Esophagus squamous epithelium (tissue), 4 donors: ENCODE measurements at regions not wholly inside any gene's neighbourhood (a gene's known extent, or its start where the extent isn't known, plus 50 kb on each side); places are given as distances from the start of the nearest gene placed in this dataset.

Experiments
- POLR2A ChIP-seq, 4 donors: fragments of 450-650 bp; IDR thresholded peaks; one replicate each; pipeline ENCODE4 v1.6.1; 2017; ENCODE audit warnings: antibody characterized with exemption in 4 of 4, mild to moderate bottlenecking in 4 of 4, moderate library complexity in 3 of 4
- TF ChIP-seq, protein P1 (sequence below), 6 experiments: fragments of 450-650 bp in 4 of 6; fragments of 200-600 bp in 2 of 6; sonication (generic) in 2 of 6; IDR thresholded peaks; one replicate each; pipeline ENCODE4 v1.5.1; 2016 to 2019; ENCODE audit warnings: antibody characterized with exemption in 6 of 6, mild to moderate bottlenecking in 4 of 6, moderate library complexity in 4 of 6

DNA sequence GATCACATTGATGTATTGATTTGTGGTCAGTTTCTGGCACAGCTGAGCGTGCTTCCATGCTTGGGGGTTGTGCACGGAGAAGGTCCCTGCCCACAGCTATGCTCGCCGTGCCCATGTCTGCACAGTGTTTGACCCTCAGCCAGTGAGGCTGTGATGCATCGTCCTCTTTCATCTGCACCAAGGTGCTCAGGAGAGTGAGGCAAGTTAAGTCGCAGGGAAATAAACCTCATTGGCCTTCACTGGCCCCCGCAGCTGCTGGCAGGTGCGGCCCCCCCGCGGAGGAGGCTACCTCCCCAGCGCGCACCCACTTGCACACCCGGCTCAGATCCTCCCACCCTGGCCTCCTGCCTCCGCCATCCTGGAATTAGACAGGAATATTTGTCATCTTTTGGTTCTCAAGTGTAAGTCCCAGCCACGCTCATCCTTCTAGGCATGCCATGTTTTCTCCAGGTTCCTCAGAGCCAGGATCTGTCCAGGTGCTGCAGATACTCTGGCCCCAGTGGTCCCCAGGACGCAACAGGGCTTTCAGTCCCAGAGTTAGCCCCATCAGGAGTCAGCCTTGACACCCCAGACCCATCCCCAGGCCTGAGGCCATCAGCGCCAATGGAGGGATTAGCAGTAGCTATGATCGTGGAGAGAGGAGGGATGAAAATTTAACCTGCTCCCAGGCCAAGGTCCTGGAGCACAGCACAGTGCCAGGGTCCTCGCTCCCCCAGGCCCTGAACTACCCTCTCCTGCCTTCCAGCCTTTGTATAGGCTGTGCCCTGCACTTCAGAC, 93.7 kb downstream of the OAT start:
- TF ChIP-seq, protein P1, sequence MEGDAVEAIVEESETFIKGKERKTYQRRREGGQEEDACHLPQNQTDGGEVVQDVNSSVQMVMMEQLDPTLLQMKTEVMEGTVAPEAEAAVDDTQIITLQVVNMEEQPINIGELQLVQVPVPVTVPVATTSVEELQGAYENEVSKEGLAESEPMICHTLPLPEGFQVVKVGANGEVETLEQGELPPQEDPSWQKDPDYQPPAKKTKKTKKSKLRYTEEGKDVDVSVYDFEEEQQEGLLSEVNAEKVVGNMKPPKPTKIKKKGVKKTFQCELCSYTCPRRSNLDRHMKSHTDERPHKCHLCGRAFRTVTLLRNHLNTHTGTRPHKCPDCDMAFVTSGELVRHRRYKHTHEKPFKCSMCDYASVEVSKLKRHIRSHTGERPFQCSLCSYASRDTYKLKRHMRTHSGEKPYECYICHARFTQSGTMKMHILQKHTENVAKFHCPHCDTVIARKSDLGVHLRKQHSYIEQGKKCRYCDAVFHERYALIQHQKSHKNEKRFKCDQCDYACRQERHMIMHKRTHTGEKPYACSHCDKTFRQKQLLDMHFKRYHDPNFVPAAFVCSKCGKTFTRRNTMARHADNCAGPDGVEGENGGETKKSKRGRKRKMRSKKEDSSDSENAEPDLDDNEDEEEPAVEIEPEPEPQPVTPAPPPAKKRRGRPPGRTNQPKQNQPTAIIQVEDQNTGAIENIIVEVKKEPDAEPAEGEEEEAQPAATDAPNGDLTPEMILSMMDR (IDR thresholded peaks at IDR 0.05) = no peak
- TF ChIP-seq POLR2A (IDR thresholded peaks at IDR 0.05) = no peak
